HG03469 (cell line): ENCODE measurements at regions not wholly inside any gene's neighbourhood (a gene's known extent, or its start where the extent isn't known, plus 50 kb on each side); places are given as distances from the start of the nearest gene placed in this dataset.

Source experiments
- ATAC-seq: cut with Tn5 transposase; IDR thresholded peaks from one replicate; pipeline ENCODE4 v1.9.1; 2021; ENCODE audit warnings: mild to moderate bottlenecking, moderate library complexity, moderate number of reproducible peaks; ENCODE audit not compliant: unreplicated experiment

DNA sequence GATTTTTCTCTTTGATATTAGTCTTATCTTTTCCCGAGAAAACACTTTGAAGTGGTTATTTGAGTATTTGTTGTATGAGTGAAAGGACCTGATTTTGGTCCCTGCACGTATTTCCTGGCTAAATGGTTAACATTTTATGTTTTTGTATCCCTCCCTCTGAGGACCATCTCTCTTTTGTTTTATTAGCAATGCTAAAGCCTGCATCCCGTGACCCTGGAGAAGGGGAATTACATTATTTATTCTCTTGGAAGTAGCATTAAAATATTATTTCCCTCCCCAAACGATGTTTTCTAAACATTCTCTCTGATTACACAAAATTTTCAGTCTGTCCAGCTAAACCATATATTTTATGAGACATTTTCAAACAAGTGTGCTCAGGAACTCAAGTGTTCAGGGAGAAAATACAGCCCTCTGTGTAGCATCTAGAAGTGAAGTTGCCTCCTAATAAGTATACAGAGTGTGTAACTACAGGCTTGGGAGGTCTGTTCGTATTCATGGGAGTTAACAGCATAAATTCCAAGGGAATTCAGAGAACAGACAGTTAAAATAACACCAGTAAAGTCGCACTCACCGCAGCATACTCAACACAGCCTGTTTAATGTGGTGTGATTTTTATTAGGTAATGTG lies 163.8 kb upstream of the NPVF start:
- ATAC-seq = no peak

DNA sequence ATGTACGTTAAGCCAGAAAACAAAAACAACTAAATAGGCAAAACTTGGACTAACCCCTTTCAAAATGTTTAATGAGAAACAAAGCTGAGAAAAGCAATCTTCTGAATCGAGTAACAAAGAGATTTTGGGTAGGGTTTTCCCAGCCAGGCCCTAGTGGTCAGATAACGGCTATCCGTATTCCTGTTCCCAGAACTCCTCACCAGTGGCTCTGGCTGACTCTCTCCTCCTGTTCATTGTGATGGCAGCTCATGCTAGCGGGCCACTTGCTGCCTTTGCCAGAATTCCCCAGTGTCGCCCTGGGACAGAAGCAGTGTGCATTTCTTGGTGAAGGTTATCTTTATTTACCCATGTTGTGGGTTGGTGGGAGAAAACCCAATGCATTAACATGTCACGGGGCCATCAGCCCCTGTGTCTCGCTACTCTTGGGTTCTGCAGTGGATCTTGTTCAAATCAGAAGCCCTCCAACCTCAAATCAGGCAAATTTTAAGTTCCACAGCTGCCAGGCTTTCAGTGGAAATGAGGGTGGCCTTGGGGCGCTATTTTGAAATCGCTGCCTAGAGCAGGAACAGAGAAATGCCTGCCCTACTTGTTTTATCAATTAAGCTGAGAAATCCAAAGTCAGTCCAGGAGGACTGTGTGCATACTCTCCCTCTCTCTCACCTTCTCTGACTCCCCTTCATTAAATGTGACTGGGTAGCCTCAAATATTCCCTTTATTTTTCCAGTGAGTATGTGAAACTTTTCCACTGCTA lies 164.5 kb upstream of the NPVF start:
- ATAC-seq = no peak

DNA sequence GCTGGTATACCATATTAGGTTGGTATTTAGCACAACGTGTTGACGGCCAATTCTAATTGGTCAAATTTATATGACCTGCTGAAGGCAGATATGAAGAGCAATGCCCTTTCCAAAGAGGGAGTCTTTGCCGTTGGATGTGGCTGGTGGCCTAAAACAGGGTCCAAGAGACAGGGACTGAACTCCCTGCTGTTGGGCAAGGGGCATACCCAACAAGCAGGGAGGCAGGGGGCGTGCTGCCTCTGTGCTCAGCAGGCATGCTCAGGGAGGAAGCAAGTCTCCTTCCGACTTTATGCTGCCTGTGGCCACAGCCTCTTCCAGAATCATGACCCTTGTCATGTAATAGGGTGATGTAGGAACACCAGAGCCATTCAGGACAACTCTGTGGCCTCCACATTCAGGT lies 167.7 kb upstream of the NPVF start:
- no peak for ATAC-seq

DNA sequence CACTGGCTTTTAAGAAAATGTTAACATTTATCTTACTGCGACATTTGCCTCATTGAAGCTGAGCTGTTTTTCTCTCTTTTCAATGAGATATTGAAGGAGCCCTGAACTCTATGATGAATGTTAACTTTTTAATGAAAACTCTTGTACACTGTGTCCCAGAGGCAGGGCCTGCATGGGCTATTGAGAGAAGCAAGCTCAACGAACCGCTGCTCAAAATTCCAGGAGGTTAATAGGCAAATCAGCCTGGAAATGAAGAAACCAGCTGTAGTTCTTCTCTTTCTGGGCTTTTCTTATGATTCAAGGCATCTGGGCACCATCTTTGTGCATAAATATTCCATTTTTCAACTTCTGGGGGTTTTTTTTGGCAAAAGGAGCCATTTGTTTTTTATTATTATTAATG lies 168.4 kb upstream of the NPVF start:
- no peak for ATAC-seq

DNA sequence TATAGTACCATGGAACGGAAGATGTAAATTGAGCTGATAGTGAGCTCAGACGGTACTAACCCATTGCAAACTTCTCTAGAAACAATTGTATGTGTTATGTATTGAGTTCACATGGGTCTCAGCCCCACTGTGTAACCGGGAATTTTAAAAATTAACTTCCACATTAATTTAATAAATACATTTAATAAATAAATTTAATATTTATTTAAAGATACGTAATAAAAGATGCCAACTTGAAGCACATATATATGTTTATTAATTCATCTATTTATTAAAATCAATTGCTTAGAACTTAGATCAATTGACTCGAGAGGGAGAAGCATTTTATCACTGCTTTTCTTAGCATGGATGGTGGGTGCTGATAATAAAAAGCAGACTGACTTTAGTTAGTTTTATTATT lies 170.1 kb upstream of the NPVF start:
- ATAC-seq = no peak

DNA sequence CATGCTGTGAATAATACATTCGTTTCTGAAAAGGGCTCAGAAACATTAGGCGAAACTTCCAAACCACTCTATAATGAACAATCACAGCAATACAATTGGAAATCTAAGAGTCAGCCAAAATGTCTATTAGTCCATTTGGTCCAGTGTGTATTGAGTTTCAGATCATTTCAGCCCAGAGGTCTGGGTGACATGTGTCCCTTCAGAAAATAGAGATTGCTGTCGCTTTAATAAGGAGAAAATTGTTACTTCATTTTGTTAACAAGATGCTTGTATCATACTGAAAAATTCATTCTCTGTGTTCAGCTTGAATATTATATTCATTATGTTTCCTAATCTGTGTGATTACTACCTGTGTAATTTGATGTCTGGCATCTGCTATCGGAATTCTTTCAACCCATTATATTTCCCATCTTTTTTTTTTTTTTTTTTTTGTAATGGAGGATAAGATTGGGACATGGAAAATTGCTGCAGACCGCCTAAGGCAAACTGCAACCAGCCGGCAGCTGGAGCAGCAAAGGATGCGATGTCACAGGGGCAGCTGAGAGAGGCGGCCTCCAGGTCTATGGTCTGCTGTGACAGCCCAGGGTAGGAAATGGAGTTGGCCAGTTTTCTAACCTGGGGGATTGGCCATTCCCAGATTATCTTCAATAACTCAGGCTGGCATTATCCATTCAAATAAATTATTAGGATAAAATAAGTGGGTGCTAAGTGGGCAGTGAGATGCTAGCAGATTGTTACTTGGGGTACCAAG lies 170.9 kb upstream of the NPVF start:
- no peak for ATAC-seq

DNA sequence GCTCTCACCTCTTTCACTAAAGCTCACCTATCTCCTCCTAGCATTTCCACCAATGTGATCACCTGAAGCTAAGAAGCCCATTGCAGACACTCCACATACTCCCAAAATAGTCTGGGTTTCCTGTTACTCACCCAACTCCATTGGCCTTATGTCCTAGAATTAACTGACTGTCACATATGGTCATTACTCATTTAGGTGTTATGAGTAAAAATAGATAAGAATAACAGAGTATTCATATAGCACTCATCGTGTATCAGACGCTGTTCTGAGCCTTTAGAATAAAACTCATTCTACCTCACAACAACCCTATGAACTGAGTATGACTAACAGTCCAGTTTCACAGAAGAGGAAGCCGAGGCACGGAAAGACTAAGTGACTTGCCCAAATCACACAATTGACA lies 174.2 kb upstream of the NPVF start:
- no peak for ATAC-seq

DNA sequence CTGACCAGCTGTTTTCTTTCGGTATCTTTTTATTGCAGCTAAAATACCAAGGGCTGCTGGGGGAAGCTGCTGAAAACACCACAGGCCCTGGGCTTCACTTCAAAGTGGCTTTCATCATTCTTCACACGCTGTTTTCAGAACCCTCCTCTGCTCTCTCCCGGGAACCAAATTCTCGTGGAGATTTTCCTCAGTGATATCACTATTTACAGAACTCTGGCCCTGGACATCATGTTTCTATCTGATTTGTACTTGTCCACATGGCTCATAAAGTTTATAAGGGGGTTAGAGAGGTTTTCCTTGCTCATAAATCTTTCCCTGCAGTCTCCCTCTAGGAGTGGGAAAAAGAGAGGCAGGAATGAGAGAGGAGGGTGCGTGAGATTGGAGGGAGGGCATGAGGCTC lies 177.4 kb upstream of the NPVF start:
- ATAC-seq = no peak

DNA sequence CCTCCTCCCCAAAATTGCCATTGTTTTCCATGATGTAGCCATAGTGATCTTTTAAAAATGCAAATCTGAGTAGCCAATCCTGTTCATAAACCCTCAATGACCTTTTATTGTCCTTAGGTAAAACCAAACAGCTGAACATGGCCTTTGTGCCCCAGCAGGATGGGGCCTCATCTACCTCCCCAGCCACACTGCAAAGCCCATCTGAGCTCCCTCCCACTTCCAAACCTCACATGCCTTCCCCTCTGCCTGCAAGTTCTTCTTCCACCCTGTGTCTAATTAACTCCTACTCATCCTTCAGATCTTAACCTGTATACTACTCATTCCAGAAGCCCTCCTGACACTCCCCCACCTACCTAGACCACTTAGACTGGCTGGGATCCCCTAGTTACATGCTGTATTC lies 178.8 kb upstream of the NPVF start:
- ATAC-seq = no peak

DNA sequence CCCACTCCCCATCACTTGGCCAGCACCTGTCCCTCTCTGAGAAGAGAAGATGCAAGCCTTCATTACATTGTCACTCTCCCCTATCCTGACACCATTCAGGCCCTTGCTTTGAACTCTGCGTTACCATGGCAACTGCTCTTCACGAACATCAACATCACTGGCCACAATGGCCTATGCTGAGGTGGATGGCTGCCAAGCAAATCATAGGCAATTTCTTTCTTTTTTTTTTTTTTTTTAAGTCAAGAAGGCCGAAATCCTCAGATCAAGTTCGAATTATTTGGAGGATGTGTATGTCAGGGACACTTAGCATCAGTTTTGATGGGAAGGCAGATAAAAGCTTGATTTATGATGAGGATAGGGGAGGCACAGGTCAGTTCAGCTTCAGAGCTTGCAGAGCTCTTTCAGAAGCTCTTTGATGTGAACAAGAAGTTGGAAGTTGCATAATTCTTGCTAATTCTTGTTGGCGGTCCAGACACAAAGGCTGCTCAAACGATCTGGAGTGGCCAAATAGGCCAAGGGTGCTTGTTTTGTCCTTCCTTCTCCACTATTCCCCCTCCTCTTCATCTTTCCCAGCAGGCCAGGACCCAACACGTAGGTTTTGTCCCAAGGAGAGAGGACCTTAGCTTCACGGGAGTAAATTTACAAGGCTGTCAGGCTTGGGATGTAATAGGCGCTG lies 179.9 kb upstream of the NPVF start:
- no peak for ATAC-seq

DNA sequence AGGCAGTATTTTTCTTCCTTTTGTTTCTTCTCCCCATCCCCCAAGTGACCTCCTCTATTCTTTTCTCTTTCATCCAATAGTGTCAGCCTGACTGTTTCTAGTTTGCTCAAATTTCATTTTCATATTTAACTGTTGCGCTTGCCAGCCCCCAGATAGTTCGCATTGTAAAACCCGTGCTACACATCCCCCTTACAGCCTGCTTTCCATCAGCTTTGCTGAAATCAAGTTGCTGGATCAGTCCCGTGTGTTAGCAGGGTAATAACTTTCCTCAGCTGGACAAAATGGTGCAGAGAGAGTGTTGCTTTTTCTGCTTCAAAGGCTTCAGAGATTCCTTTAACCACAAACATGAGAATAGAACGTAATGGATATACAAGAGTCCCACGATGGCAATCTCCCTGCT lies 180.6 kb upstream of the NPVF start:
- no peak for ATAC-seq

DNA sequence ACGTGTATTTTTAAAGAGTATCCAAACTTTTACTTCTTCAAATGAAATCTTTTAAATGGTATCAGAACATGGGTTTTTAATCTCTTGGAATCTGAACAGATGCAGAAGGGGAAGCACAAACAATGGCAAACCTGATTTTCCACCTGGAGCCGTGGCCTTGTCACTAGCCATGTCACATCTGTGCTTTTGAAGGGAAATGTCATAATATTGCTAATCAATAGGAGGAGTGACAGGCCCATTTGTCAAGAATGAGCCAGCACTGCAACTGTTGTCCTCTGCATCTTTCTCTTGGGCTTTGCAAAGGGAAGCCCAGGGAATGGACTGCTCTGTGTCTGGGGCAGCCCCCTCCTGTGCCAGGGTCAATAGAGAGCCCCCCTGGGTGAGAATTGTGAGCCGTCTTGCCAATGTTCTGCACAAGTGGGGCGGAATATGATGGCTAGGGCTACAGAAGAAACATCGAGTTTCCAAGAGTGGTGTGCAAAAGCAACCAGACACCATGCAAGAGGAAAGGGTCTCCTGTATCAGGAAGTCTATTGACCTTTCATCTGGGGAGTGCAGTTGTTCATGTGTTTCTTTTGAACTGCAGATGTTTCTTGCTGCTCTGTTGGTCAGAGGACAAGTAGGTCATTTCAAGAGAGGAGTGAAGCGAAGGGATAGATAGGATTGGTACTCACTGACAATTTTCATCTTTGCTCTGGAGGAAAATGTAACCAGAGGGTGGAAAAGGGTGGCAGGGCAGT lies 181.8 kb upstream of the NPVF start:
- ATAC-seq = no peak

DNA sequence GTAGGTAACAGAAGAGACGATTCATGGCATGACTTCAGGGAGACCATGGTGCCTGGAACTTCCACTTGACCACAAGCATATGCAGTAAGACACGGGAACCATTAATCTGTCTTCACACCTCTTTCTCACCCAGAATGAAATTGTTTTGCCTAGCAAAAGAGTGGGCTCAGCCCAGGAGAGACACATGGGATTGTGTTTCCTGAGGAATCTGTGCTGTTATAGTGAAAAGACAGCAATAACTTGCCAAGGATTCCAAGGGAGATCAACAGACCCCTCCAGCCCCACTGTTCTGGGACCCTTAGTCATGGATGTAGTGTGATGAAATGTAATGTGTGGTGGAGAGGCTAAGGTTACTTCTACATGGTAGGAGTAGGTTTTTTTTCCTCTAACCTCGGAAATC lies 192.5 kb upstream of the NPVF start:
- no peak for ATAC-seq

DNA sequence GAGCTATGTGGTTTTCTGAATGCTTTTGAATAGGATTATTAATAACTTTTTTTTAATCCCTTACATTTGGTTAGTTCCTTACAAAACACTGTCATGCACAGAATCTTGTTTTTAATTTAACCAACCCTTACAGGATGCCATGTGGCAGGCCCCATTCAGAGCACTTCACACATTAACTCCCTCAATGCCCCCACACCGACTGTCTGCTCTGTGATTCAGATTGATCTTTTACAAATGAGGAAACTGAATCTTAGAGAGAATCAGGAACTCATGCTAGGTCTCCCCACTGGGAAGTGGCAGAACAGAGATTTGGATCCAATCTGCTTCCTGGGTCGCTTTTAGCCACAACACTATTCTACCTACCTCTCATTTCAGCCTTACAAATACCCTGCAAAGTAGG lies 195.8 kb upstream of the NPVF start:
- no peak for ATAC-seq

DNA sequence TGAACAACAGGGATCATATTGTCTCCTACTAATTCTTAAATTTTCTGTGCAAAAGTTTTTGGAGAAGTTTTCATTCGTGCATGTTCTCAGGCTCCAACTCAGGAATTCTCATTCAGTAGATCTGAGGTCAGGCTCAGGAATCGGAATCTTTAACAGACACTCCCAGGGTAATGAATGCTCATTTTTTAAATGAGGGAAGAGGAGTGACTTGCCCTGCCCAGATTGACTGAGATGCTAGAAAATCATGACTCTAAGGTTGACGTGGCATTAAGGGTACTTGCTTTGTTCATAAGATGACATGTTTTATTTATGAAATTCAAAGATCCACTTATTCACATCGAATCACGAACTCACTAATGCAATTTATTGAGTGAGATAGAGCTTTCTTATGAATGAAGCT lies 196.6 kb upstream of the NPVF start:
- ATAC-seq = no peak

DNA sequence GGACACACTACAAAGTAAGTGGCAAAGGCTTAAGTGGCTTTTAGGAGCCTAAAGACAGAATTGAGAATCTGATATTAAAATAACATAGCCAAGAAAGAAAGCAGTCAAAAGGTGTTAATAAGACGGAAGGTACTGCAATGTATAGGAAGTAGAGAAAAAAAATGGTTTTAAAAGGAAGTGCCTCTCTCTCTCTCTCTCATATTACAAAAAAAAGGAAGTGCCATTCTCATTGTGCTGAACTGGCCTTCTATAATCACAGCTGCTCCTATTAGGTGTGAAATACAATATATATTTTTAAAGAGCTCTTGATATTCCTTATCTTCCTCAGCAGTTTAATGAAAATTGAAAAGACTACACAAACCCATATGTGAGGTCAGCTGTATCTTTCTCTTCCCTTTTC lies 199.4 kb upstream of the NPVF start:
- ATAC-seq = no peak

DNA sequence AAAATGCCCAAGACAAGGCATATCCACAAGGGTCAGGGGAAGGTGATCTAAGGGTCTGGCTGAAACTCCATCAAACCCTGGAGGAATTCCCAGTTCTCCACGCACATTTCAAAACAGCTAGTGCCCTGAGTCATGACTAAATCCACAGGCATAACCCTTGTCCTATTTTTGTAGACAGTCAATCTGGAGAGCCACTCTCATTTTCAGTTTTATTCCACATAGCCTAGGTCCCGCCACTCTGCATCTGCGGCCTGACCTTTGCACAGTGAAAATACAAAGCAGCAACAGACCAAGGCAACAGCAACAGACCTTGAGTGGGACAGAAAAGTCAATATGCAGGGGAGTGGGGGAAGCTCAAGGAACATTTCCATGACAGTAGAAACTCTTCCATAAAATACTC lies 201.4 kb upstream of the NPVF start:
- ATAC-seq = no peak

DNA sequence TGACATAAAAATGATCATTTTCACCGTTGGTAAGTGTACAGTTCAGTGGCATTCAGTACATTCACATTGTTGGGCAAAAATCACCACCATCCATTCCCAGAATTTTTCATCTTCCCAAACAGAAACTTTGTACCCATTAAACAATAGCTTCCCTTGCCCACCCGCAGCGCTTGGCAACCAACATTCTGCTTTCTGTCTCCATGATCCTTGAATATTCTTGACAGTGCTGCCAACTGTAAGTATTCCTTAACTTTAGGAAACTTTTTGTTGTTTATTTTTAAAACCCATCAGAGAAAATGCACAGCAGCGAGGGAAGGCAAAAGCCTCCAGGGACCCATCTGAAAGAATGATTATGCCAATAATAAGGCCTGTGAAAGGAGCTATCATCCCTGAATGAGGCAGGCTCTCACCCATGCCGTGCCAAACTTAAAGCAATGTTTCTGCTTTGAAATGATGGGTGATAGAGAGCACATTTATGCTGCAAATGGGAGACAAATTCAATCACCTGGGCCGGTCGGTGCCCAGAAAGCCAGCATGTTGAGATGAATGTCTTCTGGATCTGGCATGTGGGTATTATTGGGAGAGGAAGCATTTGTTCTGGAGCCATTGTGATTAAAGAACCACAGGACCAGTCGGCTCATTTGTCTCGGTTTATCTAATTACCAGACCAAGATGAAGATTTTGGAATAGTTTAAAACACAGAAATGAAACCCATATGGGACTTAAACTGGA lies 202.1 kb upstream of the NPVF start:
- ATAC-seq = no peak

DNA sequence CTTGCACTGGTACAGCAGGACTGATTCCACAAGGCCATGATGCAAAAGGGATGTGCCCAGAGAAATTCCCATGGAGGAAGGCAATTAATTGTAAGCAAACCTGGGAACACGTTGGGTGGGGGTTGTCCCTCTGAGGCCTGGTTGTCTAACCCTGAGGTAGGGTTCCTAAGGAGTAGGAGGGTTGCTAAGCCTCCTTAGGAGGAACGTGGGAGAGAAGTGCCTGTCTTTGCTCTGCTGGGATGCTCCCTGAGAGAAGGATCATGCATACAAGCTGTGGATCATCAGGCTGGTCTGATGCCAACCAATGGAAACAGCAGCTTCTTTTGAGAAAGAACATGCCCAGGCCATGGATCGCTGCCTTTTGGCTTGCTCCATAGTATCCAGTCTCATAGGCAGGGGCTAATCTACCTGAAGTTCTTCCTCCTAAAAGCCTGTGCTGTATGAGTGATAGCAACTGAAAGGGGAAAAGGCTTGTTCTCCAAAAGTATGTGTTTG lies 203.7 kb upstream of the NPVF start:
- no peak for ATAC-seq

DNA sequence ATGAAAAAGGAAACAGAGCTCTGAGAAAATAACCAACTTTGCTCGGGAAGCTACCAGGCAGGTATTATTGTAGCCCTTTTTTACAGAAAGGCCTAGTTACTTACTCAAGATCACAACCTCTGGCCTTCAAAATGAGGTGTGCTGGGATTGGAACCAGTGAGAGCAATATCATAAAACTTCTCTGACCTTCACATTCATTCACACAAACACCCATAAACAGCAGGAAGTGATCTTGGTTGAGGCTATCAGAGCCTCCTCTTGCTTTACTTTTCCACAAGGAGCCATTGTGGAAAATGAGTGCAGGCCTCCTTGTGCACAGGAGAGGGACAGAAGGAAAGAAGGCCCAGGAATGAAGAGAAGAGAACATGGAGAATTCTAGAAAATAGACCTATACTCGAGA lies 204.5 kb upstream of the NPVF start:
- ATAC-seq = no peak
